ENCODE measurements at regions not wholly inside any gene's neighbourhood (a gene's known extent, or its start where the extent isn't known, plus 50 kb on each side); places are given as distances from the start of the nearest gene placed in this dataset.

GRCh38 chr1:105874621-105875020 lies 1181.9 kb upstream of the PRMT6 start:
- Histone ChIP-seq H3K36me3 (no peaks in the 10 kb centered on the region), H3K27me3 (no peaks in the 10 kb centered on the region), H3K4me3 (no peak overlapping the region), H3K4me1 (no peaks in the 10 kb centered on the region), H3K9me3 (no peaks in the 10 kb centered on the region), H3K27ac (no peak overlapping the region)
- intact Hi-C loops (cut with DNase I), result no loop called here
- TF ChIP-seq POLR2AphosphoS5 (IDR thresholded peaks at IDR 0.05; ENCODE audit: insufficient read depth in 1 of 2, low read depth in 1 of 2) (no peak), POLR2A (IDR thresholded peaks at IDR 0.05) (no peak), CTCF (IDR thresholded peaks at IDR 0.05) (no peak)
- DNase-seq (ENCODE audit: extremely low spot score in 2 of 2), result no peak

GRCh38 chr1:105886309-105886708 lies 1170.2 kb upstream of the PRMT6 start:
- no peaks in the 10 kb centered on the region for H3K9me3 ChIP-seq
- no peak for DNase-seq (ENCODE audit: extremely low spot score in 2 of 2)
- intact Hi-C loops (cut with DNase I), result no loop called here
- H3K4me3 ChIP-seq, result no peak overlapping the region
- H3K36me3 ChIP-seq, result no peaks in the 10 kb centered on the region
- no peak overlapping the region for H3K27ac ChIP-seq
- H3K4me1 ChIP-seq, result no peaks in the 10 kb centered on the region
- no peaks in the 10 kb centered on the region for H3K27me3 ChIP-seq
- TF ChIP-seq POLR2A (IDR thresholded peaks at IDR 0.05), result no peak

GRCh38 chr1:105891308-105891707 lies 1165.2 kb upstream of the PRMT6 start:
- intact Hi-C loops (cut with DNase I), result no loop called here
- no peaks in the 10 kb centered on the region for H3K36me3 ChIP-seq

GRCh38 chr1:105894006-105894405 lies 1162.5 kb upstream of the PRMT6 start:
- TF ChIP-seq CTCF (IDR thresholded peaks at IDR 0.05) (no peak), POLR2AphosphoS5 (IDR thresholded peaks at IDR 0.05; ENCODE audit: insufficient read depth in 1 of 2, low read depth in 1 of 2) (no peak), POLR2A (IDR thresholded peaks at IDR 0.05) (no peak)
- Histone ChIP-seq H3K27ac (no peak overlapping the region), H3K4me3 (no peak overlapping the region), H3K9me3 (peaks cover 5% of the 10 kb centered on the region), H3K27me3 (no peaks in the 10 kb centered on the region), H3K36me3 (no peaks in the 10 kb centered on the region), H3K4me1 (no peaks in the 10 kb centered on the region)
- DNase-seq (ENCODE audit: extremely low spot score in 2 of 2), result no peak
- intact Hi-C loops (cut with DNase I), result no loop called here

More at GRCh38 chr1:105891308-105891707, 1165.2 kb upstream of the PRMT6 start:
- H3K9me3 ChIP-seq, result no peaks in the 10 kb centered on the region
- DNase-seq (ENCODE audit: extremely low spot score in 2 of 2), result no peak
- H3K4me3 ChIP-seq, result no peak overlapping the region
- no peak overlapping the region for H3K27ac ChIP-seq
- TF ChIP-seq POLR2A (IDR thresholded peaks at IDR 0.05), result no peak
- TF ChIP-seq POLR2AphosphoS5 (IDR thresholded peaks at IDR 0.05; ENCODE audit: insufficient read depth in 1 of 2, low read depth in 1 of 2), result no peak
- TF ChIP-seq CTCF (IDR thresholded peaks at IDR 0.05), result no peak
- no peaks in the 10 kb centered on the region for H3K4me1 ChIP-seq
- H3K27me3 ChIP-seq, result no peaks in the 10 kb centered on the region

GRCh38 chr1:105909811-105910210 lies 1146.7 kb upstream of the PRMT6 start:
- Histone ChIP-seq H3K36me3 (no peaks in the 10 kb centered on the region), H3K9me3 (peaks cover 2% of the 10 kb centered on the region), H3K4me3 (no peak overlapping the region), H3K27ac (no peak overlapping the region), H3K27me3 (no peaks in the 10 kb centered on the region), H3K4me1 (no peaks in the 10 kb centered on the region)
- TF ChIP-seq POLR2AphosphoS5 (IDR thresholded peaks at IDR 0.05; ENCODE audit: insufficient read depth in 1 of 2, low read depth in 1 of 2) (no peak), POLR2A (IDR thresholded peaks at IDR 0.05) (no peak), CTCF (IDR thresholded peaks at IDR 0.05) (no peak)
- no peak for DNase-seq (ENCODE audit: extremely low spot score in 2 of 2)
- intact Hi-C loops (cut with DNase I), result no loop called here

- TF ChIP-seq POLR2AphosphoS5 (IDR thresholded peaks at IDR 0.05; ENCODE audit: insufficient read depth in 1 of 2, low read depth in 1 of 2), result no peak
- no peak for TF ChIP-seq POLR2A (IDR thresholded peaks at IDR 0.05)
- TF ChIP-seq CTCF (IDR thresholded peaks at IDR 0.05), result no peak
- Histone ChIP-seq H3K4me1 (no peaks in the 10 kb centered on the region), H3K27ac (no peak overlapping the region), H3K36me3 (no peaks in the 10 kb centered on the region), H3K9me3 (no peaks in the 10 kb centered on the region), H3K4me3 (no peak overlapping the region), H3K27me3 (no peaks in the 10 kb centered on the region)
- intact Hi-C loops (cut with DNase I), result no loop called here
- no peak for DNase-seq (ENCODE audit: extremely low spot score in 2 of 2)
These were observed 1142.1 kb upstream of the PRMT6 start for GRCh38 chr1:105914403-105914802.
